Spleen (tissue), 3 donors: ENCODE measurements at regions not wholly inside any gene's neighbourhood (a gene's known extent, or its start where the extent isn't known, plus 50 kb on each side); places are given as distances from the start of the nearest gene placed in this dataset.

Source experiments
- POLR2A ChIP-seq, 3 donors: fragments of 450-650 bp; IDR thresholded peaks; one replicate each; pipeline ENCODE4 v1.5.1; 2017; ENCODE audit warnings: antibody characterized with exemption in 3 of 3, mild to moderate bottlenecking in 1 of 3
- POLR2AphosphoS5 ChIP-seq, 3 donors: sonication (generic); formaldehyde crosslinking; IDR thresholded peaks; one replicate each; pipeline ENCODE4 v1.5.1; 2017; ENCODE audit warnings: antibody characterized with exemption in 3 of 3

- TF ChIP-seq POLR2A (IDR thresholded peaks at IDR 0.05), result no peak
- TF ChIP-seq POLR2AphosphoS5 (IDR thresholded peaks at IDR 0.05), result no peak
These were observed 83.7 kb upstream of the AHI1 start for GRCh38 chr6:135581211-135581610.
